Gastroesophageal sphincter (tissue), 4 donors: ENCODE measurements at regions not wholly inside any gene's neighbourhood (a gene's known extent, or its start where the extent isn't known, plus 50 kb on each side); places are given as distances from the start of the nearest gene placed in this dataset.
"Not testable (repeated sequence)": the region's sequence is repeated elsewhere in the genome, so short reads cannot be mapped to it uniquely, and the experiment has no call there.

Experiments
- ATAC-seq: fragments of 150-250 bp; one replicate; pipeline ENCODE4 v1.9.1; 2016; ENCODE audit warnings: mild to moderate bottlenecking, moderate library complexity
- H3K27ac ChIP-seq, 4 donors: fragments of 200-600 bp; sonication (generic) in 3 of 4; 1 replicate in 3 of 4; 2 replicates in 1 of 4; pipeline ENCODE4 v1.5.1; 2016 to 2019
- H3K27me3 ChIP-seq: fragments of 200-600 bp; sonication (generic); one replicate; pipeline ENCODE4 v1.5.1; 2019
- H3K36me3 ChIP-seq, 2 donors: fragments of 200-600 bp; sonication (generic); one replicate each; pipeline ENCODE4 v1.5.1; 2019; ENCODE audit warnings: control low read depth in 1 of 2
- H3K4me1 ChIP-seq, 3 donors: fragments of 200-600 bp; sonication (generic); 1 replicate in 2 of 3; 2 replicates in 1 of 3; pipeline ENCODE4 v1.5.1; 2016 to 2019; ENCODE audit warnings: control low read depth in 2 of 3
- H3K4me3 ChIP-seq, 2 donors: fragments of 200-600 bp; sonication (generic); one replicate each; pipeline ENCODE4 v1.5.1; 2019; ENCODE audit warnings: mild to moderate bottlenecking in 1 of 2, moderate library complexity in 1 of 2
- H3K9me3 ChIP-seq, 3 donors: fragments of 200-600 bp; sonication (generic); one replicate each; pipeline ENCODE4 v1.5.1; 2017 to 2019; ENCODE audit warnings: control low read depth in 2 of 3
- EP300 ChIP-seq: sonication (generic); formaldehyde crosslinking; IDR thresholded peaks from one replicate; pipeline ENCODE4 v1.6.1; 2017; ENCODE audit warnings: antibody characterized with exemption, mild to moderate bottlenecking
- POLR2A ChIP-seq, 2 donors: fragments of 450-650 bp; IDR thresholded peaks; one replicate each; pipeline ENCODE4 v1.6.1; 2017; ENCODE audit warnings: antibody characterized with exemption in 2 of 2, mild to moderate bottlenecking in 2 of 2, moderate library complexity in 1 of 2
- POLR2AphosphoS5 ChIP-seq: sonication (generic); formaldehyde crosslinking; IDR thresholded peaks from one replicate; pipeline ENCODE4 v1.6.1; 2017; ENCODE audit warnings: antibody characterized with exemption
- WGBS, 2 donors: methylation state at CpG; one replicate each; pipeline ENCODE4 v1.1.5; 2018; ENCODE audit warnings: low coverage in 1 of 2; 5-methylcytosine and 5-hydroxymethylcytosine counted together
- TF ChIP-seq, protein P1 (sequence below), 4 experiments: fragments of 200-600 bp in 2 of 4; fragments of 450-650 bp in 2 of 4; sonication (generic) in 1 of 4; IDR thresholded peaks; one replicate each; pipeline ENCODE4 v1.5.1; 2017 to 2019; ENCODE audit warnings: antibody characterized with exemption in 4 of 4, mild to moderate bottlenecking in 2 of 4, moderate library complexity in 2 of 4

DNA sequence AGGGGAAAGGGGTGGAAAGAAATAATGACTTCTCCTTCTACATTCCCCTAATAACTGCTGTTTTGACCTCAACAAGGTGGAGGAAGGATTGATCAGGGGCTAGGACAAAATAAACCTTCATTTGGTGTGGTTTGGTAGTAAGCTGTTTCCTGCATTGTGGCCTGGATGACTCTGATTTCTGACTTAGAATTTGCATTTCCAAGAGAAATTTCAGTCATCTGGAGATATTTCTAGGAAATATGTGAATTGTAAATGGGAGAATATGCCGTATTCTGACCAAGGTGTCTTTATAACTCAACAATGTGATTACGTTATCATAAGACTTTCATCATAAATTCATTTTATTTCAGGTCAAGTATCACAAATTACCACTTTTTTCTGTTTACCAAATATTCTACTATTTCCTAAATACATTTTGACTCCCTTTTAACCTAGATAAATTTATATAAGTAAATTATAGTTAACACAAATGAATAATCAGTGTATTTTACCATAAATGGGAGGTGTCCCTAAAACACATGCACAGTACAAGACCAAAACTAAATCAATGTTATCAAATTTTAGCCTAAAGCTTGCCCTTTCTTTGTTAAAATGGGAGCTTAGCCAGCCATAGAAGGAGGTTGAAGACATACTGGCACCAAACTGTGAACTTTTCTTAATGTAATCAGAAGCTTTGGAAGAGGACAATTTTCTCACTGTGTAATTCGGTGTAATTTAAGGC lies 828.8 kb downstream of the TMTC2 start:
- TF ChIP-seq, protein P1, sequence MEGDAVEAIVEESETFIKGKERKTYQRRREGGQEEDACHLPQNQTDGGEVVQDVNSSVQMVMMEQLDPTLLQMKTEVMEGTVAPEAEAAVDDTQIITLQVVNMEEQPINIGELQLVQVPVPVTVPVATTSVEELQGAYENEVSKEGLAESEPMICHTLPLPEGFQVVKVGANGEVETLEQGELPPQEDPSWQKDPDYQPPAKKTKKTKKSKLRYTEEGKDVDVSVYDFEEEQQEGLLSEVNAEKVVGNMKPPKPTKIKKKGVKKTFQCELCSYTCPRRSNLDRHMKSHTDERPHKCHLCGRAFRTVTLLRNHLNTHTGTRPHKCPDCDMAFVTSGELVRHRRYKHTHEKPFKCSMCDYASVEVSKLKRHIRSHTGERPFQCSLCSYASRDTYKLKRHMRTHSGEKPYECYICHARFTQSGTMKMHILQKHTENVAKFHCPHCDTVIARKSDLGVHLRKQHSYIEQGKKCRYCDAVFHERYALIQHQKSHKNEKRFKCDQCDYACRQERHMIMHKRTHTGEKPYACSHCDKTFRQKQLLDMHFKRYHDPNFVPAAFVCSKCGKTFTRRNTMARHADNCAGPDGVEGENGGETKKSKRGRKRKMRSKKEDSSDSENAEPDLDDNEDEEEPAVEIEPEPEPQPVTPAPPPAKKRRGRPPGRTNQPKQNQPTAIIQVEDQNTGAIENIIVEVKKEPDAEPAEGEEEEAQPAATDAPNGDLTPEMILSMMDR (IDR thresholded peaks at IDR 0.05): no peak
- TF ChIP-seq EP300 (no peak), POLR2AphosphoS5 (no peak), POLR2A (IDR thresholded peaks at IDR 0.05) (no peak)
- ATAC-seq: no peak
- 93 to 98% methylated on average over 3 of the region's 3 CpGs for WGBS, 2 donors

DNA sequence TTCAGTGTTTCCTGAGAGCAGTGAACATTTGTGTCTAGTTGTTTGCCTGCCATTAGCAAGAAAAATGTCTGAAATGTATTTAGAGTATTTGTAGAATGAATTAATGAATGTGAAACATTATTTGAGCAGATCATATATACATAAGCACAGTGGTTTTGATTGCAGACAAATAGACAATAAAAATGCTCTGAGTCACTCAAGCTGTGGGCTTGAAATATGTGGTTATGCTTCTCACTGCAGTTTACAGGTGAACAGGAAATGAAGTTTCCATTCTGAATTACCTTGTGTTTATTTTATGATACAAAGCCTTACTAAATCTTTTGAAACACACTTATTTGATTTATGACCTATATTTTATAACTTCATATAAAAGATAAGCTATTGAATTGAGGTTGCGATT lies 827.7 kb downstream of the TMTC2 start:
- no peaks in the 10 kb centered on the region for H3K9me3 ChIP-seq
- 89 to 100% methylated on average over 1 of the region's 1 CpG for WGBS, 2 donors
- H3K36me3 ChIP-seq: no peaks in the 10 kb centered on the region
- H3K4me3 ChIP-seq: no peak overlapping the region
- ATAC-seq: no peak
- H3K27me3 ChIP-seq: no peaks in the 10 kb centered on the region
- TF ChIP-seq POLR2A (IDR thresholded peaks at IDR 0.05): no peak
- TF ChIP-seq, protein P1 (IDR thresholded peaks at IDR 0.05): no peak
- no peak for TF ChIP-seq EP300
- TF ChIP-seq POLR2AphosphoS5: no peak
- no peaks in the 10 kb centered on the region for H3K4me1 ChIP-seq
- no peak overlapping the region for H3K27ac ChIP-seq

More for the DNA sequence above, 828.8 kb downstream of the TMTC2 start:
- Histone ChIP-seq H3K27ac (no peak overlapping the region), H3K36me3 (no peaks in the 10 kb centered on the region), H3K4me1 (no peaks in the 10 kb centered on the region), H3K27me3 (no peaks in the 10 kb centered on the region), H3K9me3 (no peaks in the 10 kb centered on the region), H3K4me3 (no peak overlapping the region)

DNA sequence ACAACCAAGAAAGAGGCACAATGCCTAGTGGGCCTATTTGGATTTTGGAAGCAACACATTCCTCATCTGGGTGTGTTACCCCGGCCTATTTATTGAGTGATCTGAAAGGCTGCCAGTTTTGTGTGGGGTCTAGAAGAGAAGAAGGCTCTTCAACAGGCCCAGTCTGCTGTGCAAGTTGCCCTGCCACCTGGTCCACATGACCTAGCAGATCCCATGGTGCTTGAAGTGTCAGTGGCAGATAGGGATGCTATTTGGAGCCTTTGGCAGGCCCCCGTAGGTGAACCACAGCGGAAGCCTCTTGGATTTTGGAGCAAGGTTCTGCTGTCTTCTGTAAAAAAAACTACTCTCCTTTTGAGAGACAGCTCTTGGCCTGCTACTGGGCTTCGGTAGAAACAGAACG lies 820.1 kb downstream of the TMTC2 start:
- no peaks in the 10 kb centered on the region for H3K9me3 ChIP-seq
- ATAC-seq: no peak
- no peak overlapping the region for H3K4me3 ChIP-seq
- H3K4me1 ChIP-seq: no peaks in the 10 kb centered on the region
- no peaks in the 10 kb centered on the region for H3K36me3 ChIP-seq
- WGBS, 2 donors: 85 to 89% methylated on average over 3 to 5 of the region's 5 CpGs
- no peak for TF ChIP-seq POLR2A (IDR thresholded peaks at IDR 0.05)
- TF ChIP-seq POLR2AphosphoS5: no peak
- TF ChIP-seq EP300: no peak
- TF ChIP-seq, protein P1 (IDR thresholded peaks at IDR 0.05): no peak
- no peak overlapping the region for H3K27ac ChIP-seq
- no peaks in the 10 kb centered on the region for H3K27me3 ChIP-seq

DNA sequence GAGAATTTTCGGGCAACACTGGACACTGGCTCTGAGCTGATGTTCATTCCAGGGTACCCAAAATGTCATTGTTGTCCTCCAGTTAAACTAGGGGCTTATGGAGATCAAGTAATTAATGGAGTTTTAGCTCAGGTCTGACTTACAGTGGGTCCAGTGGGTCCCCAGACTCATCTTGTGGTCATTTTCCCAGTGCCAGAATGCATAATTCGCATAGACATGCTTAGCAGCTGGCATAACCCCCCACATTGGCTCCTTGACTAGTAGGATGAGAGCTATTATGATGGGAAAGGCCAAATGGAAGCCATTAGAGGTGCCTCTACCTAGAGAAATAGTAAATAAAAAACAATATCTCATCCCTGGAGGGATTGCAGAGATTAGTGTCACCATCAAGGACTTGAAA lies 818.9 kb downstream of the TMTC2 start:
- no peak for ATAC-seq
- no peak for TF ChIP-seq POLR2AphosphoS5
- TF ChIP-seq, protein P1 (IDR thresholded peaks at IDR 0.05): no peak
- TF ChIP-seq POLR2A (IDR thresholded peaks at IDR 0.05): no peak
- no peak for TF ChIP-seq EP300
- Histone ChIP-seq H3K4me3 (no peak overlapping the region), H3K36me3 (no peaks in the 10 kb centered on the region), H3K9me3 (no peaks in the 10 kb centered on the region), H3K27ac (no peak overlapping the region), H3K27me3 (no peaks in the 10 kb centered on the region), H3K4me1 (no peaks in the 10 kb centered on the region)
- 65 to 88% methylated on average over 1 to 2 of the region's 2 CpGs for WGBS, 2 donors

DNA sequence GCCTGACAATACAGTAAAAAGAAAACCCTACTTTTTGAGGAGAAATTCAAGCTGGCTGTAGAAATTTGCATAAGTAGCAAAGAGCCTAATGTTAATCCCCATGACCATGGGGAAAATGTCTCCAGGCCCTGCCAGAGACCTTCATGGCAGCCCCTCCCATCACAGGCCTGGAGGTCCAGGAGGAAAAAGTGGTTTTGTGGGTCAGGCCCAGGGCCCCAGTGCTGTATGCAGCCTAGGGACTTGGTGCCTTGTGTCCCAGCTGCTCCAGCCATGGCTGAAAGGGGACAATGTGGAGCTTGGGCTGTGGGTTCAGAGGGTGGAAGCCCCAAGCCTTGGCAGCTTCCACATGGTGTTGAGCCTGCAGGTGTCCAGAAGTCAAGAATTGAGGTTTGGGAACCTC lies 813.2 kb downstream of the TMTC2 start:
- not testable (repeated sequence) for H3K9me3 ChIP-seq, H3K36me3 ChIP-seq, ATAC-seq, H3K4me3 ChIP-seq, H3K27ac ChIP-seq, H3K4me1 ChIP-seq, H3K27me3 ChIP-seq
